ENCODE measurements at regions not wholly inside any gene's neighbourhood (a gene's known extent, or its start where the extent isn't known, plus 50 kb on each side); places are given as distances from the start of the nearest gene placed in this dataset.
"Not testable (repeated sequence)": the region's sequence is repeated elsewhere in the genome, so short reads cannot be mapped to it uniquely, and the experiment has no call there.

- DNase-seq: no peak
These were observed 427.4 kb upstream of the DIPK2B start for GRCh38 chrX:45628041-45628440.

- no peak for DNase-seq
These were observed 422.6 kb upstream of the DIPK2B start for GRCh38 chrX:45623266-45623665.

GRCh38 chrX:45622538-45622937 lies 421.9 kb upstream of the DIPK2B start:
- no peak for DNase-seq

- no peak for DNase-seq
These were observed 421.4 kb upstream of the DIPK2B start for GRCh38 chrX:45622042-45622423.

GRCh38 chrX:45621376-45622041 lies 420.8 kb upstream of the DIPK2B start:
- DNase-seq: no peak

GRCh38 chrX:45619290-45619689 lies 418.6 kb upstream of the DIPK2B start:
- DNase-seq: no peak

GRCh38 chrX:45615591-45615990 lies 414.9 kb upstream of the DIPK2B start:
- DNase-seq: not testable (repeated sequence)

- no peak for DNase-seq
These were observed 414.2 kb upstream of the DIPK2B start for GRCh38 chrX:45614853-45615252.

- no peak for DNase-seq
These were observed 401.5 kb upstream of the DIPK2B start for GRCh38 chrX:45602151-45602550.

GRCh38 chrX:45601052-45601451 lies 400.4 kb upstream of the DIPK2B start:
- no peak for DNase-seq

- no peak for DNase-seq
These were observed 398.2 kb upstream of the DIPK2B start for GRCh38 chrX:45598861-45599260.

GRCh38 chrX:45596188-45596808 lies 395.6 kb upstream of the DIPK2B start:
- DNase-seq: no peak

- no peak for DNase-seq
These were observed 391.4 kb upstream of the DIPK2B start for GRCh38 chrX:45592101-45592500.

- no peak for DNase-seq
These were observed 391.0 kb upstream of the DIPK2B start for GRCh38 chrX:45591650-45592049.

GRCh38 chrX:45584717-45585116 lies 384.0 kb upstream of the DIPK2B start:
- DNase-seq: no peak

GRCh38 chrX:45577361-45577760 lies 376.7 kb upstream of the DIPK2B start:
- no peak for DNase-seq

- DNase-seq: no peak
These were observed 370.8 kb upstream of the DIPK2B start for GRCh38 chrX:45571453-45571852.

- DNase-seq: no peak
These were observed 365.8 kb upstream of the DIPK2B start for GRCh38 chrX:45566456-45566855.

GRCh38 chrX:45557387-45557786 lies 356.7 kb upstream of the DIPK2B start:
- no peak for DNase-seq

- no peak for DNase-seq
These were observed 354.1 kb upstream of the DIPK2B start for GRCh38 chrX:45554736-45555135.

GRCh38 chrX:45553417-45553816 lies 352.7 kb upstream of the DIPK2B start:
- DNase-seq: no peak

- not testable (repeated sequence) for DNase-seq
These were observed 346.0 kb upstream of the DIPK2B start for GRCh38 chrX:45546697-45547096.

GRCh38 chrX:45540181-45540580 lies 339.5 kb upstream of the DIPK2B start:
- DNase-seq: no peak

GRCh38 chrX:45537936-45538335 lies 337.3 kb upstream of the DIPK2B start:
- no peak for DNase-seq

GRCh38 chrX:45527834-45528233 lies 327.2 kb upstream of the DIPK2B start:
- DNase-seq: no peak
